ENCODE measurements at regions not wholly inside any gene's neighbourhood (a gene's known extent, or its start where the extent isn't known, plus 50 kb on each side); places are given as distances from the start of the nearest gene placed in this dataset.

DNA sequence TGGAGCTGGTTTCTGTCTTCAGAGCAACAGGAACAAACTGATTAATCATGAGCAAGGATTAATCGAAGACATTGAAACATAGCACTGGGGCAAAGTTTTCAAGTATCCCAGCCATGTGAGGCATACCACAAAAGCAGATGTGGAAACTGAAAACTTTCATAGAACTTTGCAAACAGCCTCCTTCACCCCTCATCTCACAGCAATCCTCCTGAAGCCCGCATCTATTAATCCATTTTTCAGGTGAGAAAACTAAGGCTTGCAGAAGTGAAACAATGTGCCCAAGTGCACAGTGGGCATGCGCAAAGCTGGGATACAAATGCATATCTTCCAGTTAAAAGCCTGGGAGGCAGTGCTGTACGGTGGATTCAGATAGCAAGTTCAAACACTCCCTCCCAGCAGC lies 58.6 kb upstream of the HMGXB4 start:
- Mint-ChIP-seq H3K9me3 (no peaks in the 10 kb centered on the region), H3K4me1 (peaks cover under 1% of the 10 kb centered on the region), H3K36me3 (no peaks in the 10 kb centered on the region), H3K4me3 (no peak overlapping the region), H3K27me3 (ENCODE audit: insufficient read depth, low read depth) (peaks cover 6% of the 10 kb centered on the region), H3K27ac (no peak overlapping the region)
- Histone ChIP-seq H3K36me3 (no peaks in the 10 kb centered on the region), H4K20me1 (ENCODE audit: low read depth) (no peaks in the 10 kb centered on the region), H3F3A (ENCODE audit: low read depth) (peaks cover 6% of the 10 kb centered on the region), H3K9ac (no peak overlapping the region), H3K27me3 (no peaks in the 10 kb centered on the region), H3K27ac (no peak overlapping the region), H3K4me1 (no peaks in the 10 kb centered on the region), H3K79me2 (ENCODE audit: low read depth) (no peaks in the 10 kb centered on the region), H3K9me3 (ENCODE audit: low read depth) (no peaks in the 10 kb centered on the region), H3K4me2 (no peak overlapping the region), H2AFZ (replicated peaks) (no peak overlapping the region), H3K4me3 (no peak overlapping the region)
- TF ChIP-seq, protein P1, sequence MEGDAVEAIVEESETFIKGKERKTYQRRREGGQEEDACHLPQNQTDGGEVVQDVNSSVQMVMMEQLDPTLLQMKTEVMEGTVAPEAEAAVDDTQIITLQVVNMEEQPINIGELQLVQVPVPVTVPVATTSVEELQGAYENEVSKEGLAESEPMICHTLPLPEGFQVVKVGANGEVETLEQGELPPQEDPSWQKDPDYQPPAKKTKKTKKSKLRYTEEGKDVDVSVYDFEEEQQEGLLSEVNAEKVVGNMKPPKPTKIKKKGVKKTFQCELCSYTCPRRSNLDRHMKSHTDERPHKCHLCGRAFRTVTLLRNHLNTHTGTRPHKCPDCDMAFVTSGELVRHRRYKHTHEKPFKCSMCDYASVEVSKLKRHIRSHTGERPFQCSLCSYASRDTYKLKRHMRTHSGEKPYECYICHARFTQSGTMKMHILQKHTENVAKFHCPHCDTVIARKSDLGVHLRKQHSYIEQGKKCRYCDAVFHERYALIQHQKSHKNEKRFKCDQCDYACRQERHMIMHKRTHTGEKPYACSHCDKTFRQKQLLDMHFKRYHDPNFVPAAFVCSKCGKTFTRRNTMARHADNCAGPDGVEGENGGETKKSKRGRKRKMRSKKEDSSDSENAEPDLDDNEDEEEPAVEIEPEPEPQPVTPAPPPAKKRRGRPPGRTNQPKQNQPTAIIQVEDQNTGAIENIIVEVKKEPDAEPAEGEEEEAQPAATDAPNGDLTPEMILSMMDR (IDR thresholded peaks at IDR 0.05) = no peak
- TF ChIP-seq EZH2phosphoT487 (IDR thresholded peaks at IDR 0.05) (no peak), EZH2 (IDR thresholded peaks at IDR 0.05) (no peak)
- DNase-seq (ENCODE audit: low spot score) = no peak

DNA sequence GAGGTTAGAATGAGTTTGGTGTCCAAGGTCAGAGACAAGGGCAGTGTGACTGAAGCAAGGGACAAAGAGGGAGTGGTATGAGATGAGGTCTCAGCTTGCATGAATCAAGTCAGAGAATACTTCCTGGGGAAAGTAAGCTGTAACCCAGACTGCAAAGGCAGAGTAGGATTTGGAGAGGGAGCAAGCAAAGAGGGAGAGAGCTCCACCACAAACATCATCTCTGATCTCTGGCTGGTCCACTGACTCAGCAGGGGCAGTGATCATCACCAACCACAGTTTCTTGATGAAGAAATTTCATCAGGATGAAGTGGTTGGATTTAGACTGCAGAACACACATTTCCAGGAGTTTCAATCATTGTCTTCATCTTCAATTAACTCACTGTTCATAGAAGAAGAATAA lies 54.9 kb upstream of the HMGXB4 start:
- no peaks in the 10 kb centered on the region for H3K79me2 ChIP-seq (ENCODE audit: low read depth)
- DNase-seq (ENCODE audit: low spot score) = no peak
- TF ChIP-seq EZH2phosphoT487 (IDR thresholded peaks at IDR 0.05) (no peak), EZH2 (IDR thresholded peaks at IDR 0.05) (no peak)
- TF ChIP-seq, protein P1 (IDR thresholded peaks at IDR 0.05) = no peak
- H3K9ac ChIP-seq = no peak overlapping the region
- H3K27ac Mint-ChIP-seq = no peak overlapping the region
- no peak overlapping the region for H3K27ac ChIP-seq
- H3K4me3 ChIP-seq = no peak overlapping the region
- no peaks in the 10 kb centered on the region for H4K20me1 ChIP-seq (ENCODE audit: low read depth)
- no peak overlapping the region for H2AFZ ChIP-seq (replicated peaks)
- H3K4me1 ChIP-seq = peaks cover 17% of the 10 kb centered on the region
- no peak overlapping the region for H3K4me3 Mint-ChIP-seq
- H3K27me3 ChIP-seq = no peaks in the 10 kb centered on the region
- peaks cover 15% of the 10 kb centered on the region for H3K4me1 Mint-ChIP-seq
- H3K9me3 Mint-ChIP-seq = no peaks in the 10 kb centered on the region
- no peaks in the 10 kb centered on the region for H3K9me3 ChIP-seq (ENCODE audit: low read depth)
- no peak overlapping the region for H3K4me2 ChIP-seq
- H3K36me3 Mint-ChIP-seq = no peaks in the 10 kb centered on the region
- no peaks in the 10 kb centered on the region for H3K36me3 ChIP-seq
- H3F3A ChIP-seq (ENCODE audit: low read depth) = peaks cover 12% of the 10 kb centered on the region
- H3K27me3 Mint-ChIP-seq (ENCODE audit: insufficient read depth, low read depth) = peaks cover 7% of the 10 kb centered on the region

DNA sequence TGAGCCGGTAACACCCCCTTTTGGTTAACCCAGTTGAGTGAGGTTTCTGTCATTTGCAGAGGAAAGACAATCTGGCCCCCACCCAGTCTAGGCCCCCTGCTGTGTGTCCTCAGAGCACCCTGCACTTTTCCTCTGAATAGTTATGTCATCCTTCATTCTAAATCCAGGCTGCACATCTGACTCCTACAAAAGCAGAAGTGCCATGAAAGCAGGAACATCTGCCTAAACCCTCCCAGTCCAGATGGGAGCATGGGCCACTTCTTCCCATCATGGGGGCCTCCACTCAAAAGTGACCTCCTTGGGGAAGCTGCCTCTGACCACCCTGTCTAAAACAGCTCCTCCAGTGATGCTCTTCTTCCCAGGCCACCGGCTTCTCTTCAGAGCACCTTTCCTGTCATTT lies 53.7 kb upstream of the HMGXB4 start:
- no peaks in the 10 kb centered on the region for H3K9me3 Mint-ChIP-seq
- TF ChIP-seq, protein P1 (IDR thresholded peaks at IDR 0.05) = no peak
- TF ChIP-seq EZH2 (IDR thresholded peaks at IDR 0.05) (no peak), EZH2phosphoT487 (IDR thresholded peaks at IDR 0.05) (no peak)
- no peaks in the 10 kb centered on the region for H3K27me3 ChIP-seq

More for the DNA sequence above, 53.7 kb upstream of the HMGXB4 start:
- Mint-ChIP-seq H3K36me3 (no peaks in the 10 kb centered on the region), H3K27me3 (ENCODE audit: insufficient read depth, low read depth) (peaks cover 7% of the 10 kb centered on the region), H3K4me1 (peaks cover 15% of the 10 kb centered on the region), H3K4me3 (no peak overlapping the region), H3K27ac (no peak overlapping the region)
- no peaks in the 10 kb centered on the region for H3K9me3 ChIP-seq (ENCODE audit: low read depth)
- no peak overlapping the region for H3K4me3 ChIP-seq
- no peak for DNase-seq (ENCODE audit: low spot score)
- no peaks in the 10 kb centered on the region for H4K20me1 ChIP-seq (ENCODE audit: low read depth)
- no peak overlapping the region for H3K27ac ChIP-seq
- no peak overlapping the region for H2AFZ ChIP-seq (replicated peaks)
- H3K9ac ChIP-seq = no peak overlapping the region
- H3K36me3 ChIP-seq = no peaks in the 10 kb centered on the region
- H3K4me2 ChIP-seq = no peak overlapping the region
- H3K79me2 ChIP-seq (ENCODE audit: low read depth) = no peaks in the 10 kb centered on the region
- peaks cover 17% of the 10 kb centered on the region for H3K4me1 ChIP-seq
- H3F3A ChIP-seq (ENCODE audit: low read depth) = peaks cover 12% of the 10 kb centered on the region

Measured in neural progenitor cell (in vitro differentiated cells).